SIG-M5 treated with dmso at 0.1 percent for 504 hours (cell line): ENCODE measurements at regions not wholly inside any gene's neighbourhood (a gene's known extent, or its start where the extent isn't known, plus 50 kb on each side); places are given as distances from the start of the nearest gene placed in this dataset.

Experiments used
- DNase-seq: peaks from one replicate; lab custom pipeline; 2025; ENCODE audit not compliant: unreplicated experiment; lab: John Stamatoyannopoulos, UW

DNA sequence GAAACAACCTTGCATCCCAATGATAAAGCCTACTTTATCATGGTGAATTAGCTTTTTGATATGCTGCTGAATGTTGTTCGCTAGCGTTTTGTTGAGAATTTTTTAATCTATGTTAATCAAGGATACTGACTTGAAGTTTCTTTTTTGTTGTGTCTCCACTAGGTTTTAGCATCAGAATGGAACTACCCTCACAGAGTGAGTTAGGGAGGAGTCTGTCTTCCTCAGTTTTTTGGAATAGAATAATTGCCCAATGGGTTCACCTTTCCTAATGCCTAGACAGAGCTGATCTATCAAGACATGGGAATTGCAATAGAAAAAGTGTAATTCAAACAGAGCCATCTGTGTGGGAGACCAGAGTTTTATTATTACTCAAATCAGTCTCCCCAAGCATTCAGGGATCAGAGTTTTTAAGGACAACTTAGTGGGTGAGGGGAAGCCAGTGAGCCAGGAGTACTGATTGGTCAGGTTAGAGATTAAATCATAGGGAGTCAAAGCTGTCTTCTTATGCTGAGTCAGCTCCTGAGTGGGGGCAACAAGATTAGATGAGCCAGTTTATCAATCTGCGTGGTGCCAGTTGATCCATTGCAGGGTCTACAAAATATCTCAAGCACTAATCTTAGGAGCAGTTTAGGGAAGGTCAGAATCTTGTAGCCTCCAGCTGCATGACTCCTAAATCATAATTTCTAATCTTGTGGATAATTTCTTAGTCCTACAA lies 237.4 kb upstream of the PPP2R3A start:
- no peak for DNase-seq

DNA sequence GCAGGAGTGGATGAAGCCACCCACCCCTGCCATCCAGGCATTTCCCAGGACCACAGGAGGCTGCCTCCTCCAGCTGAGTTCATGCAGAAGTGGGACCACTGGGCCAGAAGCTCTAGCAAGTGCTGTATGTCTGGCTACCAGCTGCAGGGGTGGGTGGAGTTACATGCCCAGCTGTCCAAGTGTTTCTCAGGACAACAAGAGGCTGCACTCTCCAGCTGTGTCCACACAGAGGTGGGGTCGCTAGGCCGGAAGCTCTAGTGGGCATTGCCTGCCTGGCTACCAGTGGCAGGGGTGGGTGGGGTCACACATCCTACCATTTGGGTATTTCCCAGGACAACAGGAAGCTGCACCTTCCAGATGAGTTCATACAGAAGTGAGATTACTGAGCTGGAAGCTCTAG lies 234.0 kb upstream of the PPP2R3A start:
- no peak for DNase-seq

DNA sequence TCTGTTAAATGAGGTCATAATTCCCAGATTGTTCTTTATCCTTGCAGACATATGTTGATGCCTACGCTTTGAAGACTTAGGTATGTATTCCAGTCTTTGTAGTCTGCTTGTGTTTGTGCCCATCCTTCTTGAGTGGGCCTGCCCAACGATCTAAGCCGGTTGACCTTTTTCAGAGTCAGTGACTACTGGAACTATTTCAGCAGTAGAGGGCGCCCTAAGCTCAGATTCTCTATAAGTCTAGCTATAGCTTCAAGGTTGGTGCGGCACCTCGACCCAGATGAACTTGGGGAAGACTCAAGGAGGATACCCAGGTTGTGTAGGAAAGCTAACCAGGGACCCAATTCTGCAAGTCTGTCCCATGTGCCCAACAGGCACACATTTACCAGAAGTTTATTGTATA lies 228.8 kb upstream of the PPP2R3A start:
- DNase-seq: no peak

DNA sequence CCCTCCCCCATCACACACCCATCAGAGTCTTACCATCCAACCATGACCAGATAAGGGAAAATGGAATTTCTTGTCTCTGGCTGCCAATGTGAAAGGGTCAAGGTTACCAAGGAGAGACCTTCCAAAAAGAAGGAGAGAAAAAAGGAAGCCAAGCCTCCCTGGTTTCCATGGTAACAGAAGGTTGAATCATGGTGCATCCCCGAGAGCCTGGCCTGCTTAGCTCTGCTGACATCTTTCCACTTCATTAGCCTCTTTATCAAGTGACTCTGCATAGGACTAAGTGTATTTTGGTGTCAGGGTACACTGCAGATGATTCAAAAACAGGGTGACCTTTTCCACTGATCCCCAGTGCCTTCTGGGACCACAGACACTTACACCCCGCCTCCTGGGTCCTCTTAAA lies 225.7 kb upstream of the PPP2R3A start:
- DNase-seq: no peak

- DNase-seq: no peak
Observed at GRCh38 chr3:135740211-135740610, 225.3 kb upstream of the PPP2R3A start.

DNA sequence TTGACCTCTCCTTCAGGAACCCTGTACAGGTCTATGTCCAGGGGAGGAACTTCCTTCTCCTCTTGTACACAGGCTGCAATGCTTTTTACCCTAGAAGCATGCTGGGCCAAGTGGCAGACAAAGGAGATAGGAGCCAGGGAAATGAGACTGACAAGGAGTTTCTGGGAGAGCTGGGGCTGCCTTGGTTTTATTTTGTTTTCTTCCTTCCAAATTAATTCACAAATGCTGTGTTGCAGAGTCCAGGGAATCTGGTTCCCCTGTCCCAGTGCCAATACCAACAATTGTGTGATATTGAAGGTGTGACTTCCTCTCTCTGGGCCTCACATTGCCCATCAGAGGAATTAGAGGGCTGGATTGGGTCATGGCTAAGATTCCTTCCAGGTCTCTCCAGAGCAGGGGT lies 224.8 kb upstream of the PPP2R3A start:
- DNase-seq: no peak

- no peak for DNase-seq
Observed at GRCh38 chr3:135751991-135752390, 213.5 kb upstream of the PPP2R3A start.

GRCh38 chr3:135752851-135753250 lies 212.7 kb upstream of the PPP2R3A start:
- peak; percentile 7 for DNase-seq

DNA sequence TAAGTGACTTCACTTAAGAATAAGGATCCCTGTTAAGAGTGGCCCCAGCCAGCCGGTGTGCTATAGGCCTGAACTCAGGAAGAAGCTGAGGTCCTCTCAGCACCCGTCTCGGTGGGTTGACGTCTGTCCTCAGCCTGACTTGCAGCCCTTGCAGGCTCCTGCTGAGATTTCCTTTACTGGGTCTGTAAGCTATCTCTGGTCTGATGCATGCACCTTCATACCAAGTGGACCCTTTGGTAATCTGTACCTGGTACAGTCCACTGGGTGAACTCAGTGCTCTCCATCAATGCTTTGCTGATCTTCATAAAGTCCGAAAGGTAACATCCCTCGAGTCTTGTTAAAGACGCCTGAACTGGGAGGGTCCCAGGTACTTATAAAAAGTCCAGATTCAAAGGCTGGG lies 212.0 kb upstream of the PPP2R3A start:
- no peak for DNase-seq

- no peak for DNase-seq
Observed at GRCh38 chr3:135755330-135756105, 210.0 kb upstream of the PPP2R3A start.

- DNase-seq: no peak
Observed at GRCh38 chr3:135756106-135756668, 209.3 kb upstream of the PPP2R3A start.

DNA sequence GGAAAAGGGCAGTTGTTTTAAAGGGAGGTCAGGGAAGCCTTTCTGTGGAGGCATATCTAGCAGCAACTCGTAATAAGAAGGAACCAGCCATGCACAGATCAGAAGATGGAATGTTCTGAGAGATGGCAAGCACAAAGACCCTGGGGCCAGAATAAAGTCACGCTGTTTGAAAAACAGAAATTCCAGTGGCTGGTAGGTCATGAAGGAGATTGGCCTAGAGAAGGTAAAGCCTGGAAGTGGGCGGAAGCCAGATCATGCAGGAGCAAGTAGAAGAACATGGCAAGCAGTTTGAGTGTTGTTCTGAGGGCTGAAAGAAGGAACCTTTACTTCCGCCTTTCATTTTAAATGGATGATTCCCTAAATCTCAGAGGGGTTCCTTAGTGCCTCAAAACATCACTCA lies 208.1 kb upstream of the PPP2R3A start:
- no peak for DNase-seq

DNA sequence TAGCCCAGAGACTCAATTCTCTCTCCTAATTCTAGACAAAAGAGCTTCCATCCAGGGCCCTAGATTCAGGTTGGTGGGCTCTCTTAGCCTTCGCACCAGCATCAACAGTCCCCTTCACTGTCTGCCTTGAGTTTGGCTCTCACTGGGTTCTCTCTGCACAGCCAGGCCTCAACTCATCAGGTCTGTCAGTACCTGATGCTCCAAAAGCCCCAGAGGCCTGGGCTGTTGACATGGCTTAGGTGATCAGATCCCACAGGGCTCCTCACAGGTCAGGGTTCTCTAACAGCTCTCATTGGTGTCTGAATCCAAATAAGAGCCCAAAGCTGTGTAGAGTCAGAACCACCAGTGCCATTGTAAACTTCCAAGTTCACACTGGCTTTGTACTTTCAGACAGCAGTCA lies 206.6 kb upstream of the PPP2R3A start:
- DNase-seq: no peak

GRCh38 chr3:135759651-135760050 lies 205.9 kb upstream of the PPP2R3A start:
- DNase-seq: no peak

DNA sequence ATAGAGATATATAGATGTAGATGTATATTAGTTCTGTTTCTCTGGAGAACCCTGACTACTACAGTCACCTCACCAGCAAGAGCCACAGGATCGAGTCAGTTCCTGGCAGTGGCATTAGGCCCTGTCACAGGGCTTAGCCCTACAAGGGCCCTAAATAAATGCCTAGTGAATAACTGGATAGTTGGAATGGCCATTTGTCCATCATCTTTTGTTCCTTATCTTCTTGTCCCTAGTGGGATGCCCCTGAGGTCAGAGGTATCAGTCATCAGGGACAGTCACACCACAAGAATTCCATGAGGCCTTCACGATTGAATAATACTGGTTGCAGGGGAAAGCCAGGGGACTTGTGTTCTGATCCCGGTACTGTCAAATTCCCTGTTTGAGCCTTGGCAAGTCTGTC lies 204.9 kb upstream of the PPP2R3A start:
- DNase-seq: no peak

GRCh38 chr3:135762188-135762856 lies 203.2 kb upstream of the PPP2R3A start:
- DNase-seq: no peak

DNA sequence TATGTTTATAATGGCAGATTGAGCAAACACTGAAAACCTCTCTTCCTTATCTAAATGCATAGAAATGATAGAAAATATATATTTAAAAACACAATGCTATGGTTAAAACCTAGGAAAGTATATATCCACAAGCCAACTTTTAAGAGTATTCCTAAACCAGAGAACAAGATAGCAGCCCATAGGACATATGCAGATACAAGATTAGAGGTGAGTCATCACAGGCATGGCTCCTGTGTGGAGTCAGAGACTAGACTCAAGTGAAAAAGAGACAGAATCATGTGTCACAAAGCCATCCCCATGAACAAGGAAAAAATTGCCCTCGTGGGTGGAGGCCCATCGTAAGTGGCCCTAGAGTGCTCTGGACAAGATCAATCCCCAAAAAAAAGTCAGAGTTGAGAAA lies 199.4 kb upstream of the PPP2R3A start:
- DNase-seq: no peak

DNA sequence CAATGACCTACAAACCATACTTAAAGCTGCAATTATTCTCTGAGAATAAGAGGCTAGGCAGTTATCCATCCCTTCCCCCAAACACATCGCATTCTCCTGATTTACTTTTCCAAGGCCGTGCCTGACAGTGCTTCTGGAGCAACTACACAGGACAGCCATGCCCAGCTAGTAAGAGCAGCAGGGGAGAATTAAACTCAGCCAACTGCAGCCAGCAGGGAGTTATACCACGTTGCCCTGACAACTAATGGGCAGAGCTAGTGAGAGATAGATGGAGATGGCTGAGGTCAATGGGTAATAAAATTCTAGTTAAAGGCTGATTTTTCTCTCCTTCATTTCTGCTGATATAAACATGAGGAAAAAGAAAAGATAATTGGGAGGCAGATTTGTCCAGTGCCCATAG lies 193.8 kb upstream of the PPP2R3A start:
- no peak for DNase-seq

DNA sequence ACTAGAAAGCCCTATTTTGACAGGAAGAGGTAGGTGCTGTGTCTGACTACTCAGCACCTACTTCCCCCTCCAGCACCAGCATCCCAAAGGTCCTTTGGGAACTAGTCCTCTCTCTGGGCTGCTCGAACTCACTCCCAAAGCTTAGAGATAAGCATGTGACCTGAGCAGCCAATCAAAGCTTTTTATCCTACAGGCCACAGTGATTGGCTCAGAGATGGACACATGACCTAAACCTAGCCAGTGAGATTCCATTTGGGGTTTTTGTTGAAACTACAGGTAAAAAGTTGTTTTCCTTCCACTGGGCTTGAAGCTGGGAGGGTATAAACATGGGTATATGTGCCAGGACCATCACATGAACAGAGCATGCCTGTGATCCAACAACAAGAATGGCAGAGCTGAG lies 186.5 kb upstream of the PPP2R3A start:
- DNase-seq: no peak

GRCh38 chr3:135779590-135780235 lies 185.8 kb upstream of the PPP2R3A start:
- no peak for DNase-seq
